B cell (primary cell): ENCODE measurements at regions not wholly inside any gene's neighbourhood (a gene's known extent, or its start where the extent isn't known, plus 50 kb on each side); places are given as distances from the start of the nearest gene placed in this dataset.
"Not testable (repeated sequence)": the region's sequence is repeated elsewhere in the genome, so short reads cannot be mapped to it uniquely, and the experiment has no call there.

Source experiments
- ATAC-seq: fragments of 200-7000 bp; cut with Tn5 transposase; one replicate; pipeline ENCODE4 v1.10.0; 2021; ENCODE audit warnings: low read depth, mild to moderate bottlenecking, moderate number of reproducible peaks, moderate library complexity
- CTCF ChIA-PET: fragments of 350-600 bp; sonication (Branson Sonifier 250); formaldehyde crosslinking; loops from one replicate; lab custom pipeline; 2021; ENCODE audit warnings: antibody characterized with exemption, inconsistent platforms; lab: Charles Lee
- POLR2A ChIA-PET: fragments of 350-600 bp; sonication (Branson Sonifier 250); formaldehyde crosslinking; loops from one replicate; lab custom pipeline; 2021; ENCODE audit warnings: antibody characterized with exemption; lab: Charles Lee
- DNase-seq: peaks from one replicate; pipeline ENCODE4 v3.0.0; 2013
- H2AFZ ChIP-seq: 2 replicates; pipeline ENCODE4 v1.6.1; 2012; ENCODE audit warnings: mild to moderate bottlenecking, low read depth, low read length; ENCODE audit not compliant: insufficient read depth, poor library complexity, severe bottlenecking
- H3K27ac ChIP-seq, 2 donors: 1 replicate in 1 of 2; 2 replicates in 1 of 2; pipeline ENCODE4 v1.5.1; 2012 to 2013; ENCODE audit warnings: low read length in 2 of 2, mild to moderate bottlenecking in 2 of 2, moderate library complexity in 1 of 2
- H3K27me3 ChIP-seq, 4 experiments: fragments of 200-600 bp in 1 of 4; sonication (generic) in 1 of 4; replicated peaks in 1 of 4; 1 replicate in 2 of 4; 2 replicates in 2 of 4; pipeline versions ENCODE4 v1.6.1 to v1.7.0; 2013 to 2016; ENCODE audit warnings: low read length in 3 of 4, mild to moderate bottlenecking in 2 of 4, mixed read lengths in 1 of 4, moderate library complexity in 1 of 4; ENCODE audit not compliant: insufficient read depth in 4 of 4, control insufficient read depth in 3 of 4; ENCODE audit errors: control extremely low read depth in 1 of 4
- H3K36me3 ChIP-seq, 2 experiments: replicated peaks in 1 of 2; 1 replicate in 1 of 2; 2 replicates in 1 of 2; pipeline versions ENCODE4 v1.6.1 to v1.7.1; 2013; ENCODE audit warnings: low read length in 1 of 2; ENCODE audit not compliant: insufficient read depth in 2 of 2, control insufficient read depth in 1 of 2; ENCODE audit errors: control extremely low read depth in 1 of 2, extremely low read depth in 1 of 2
- H3K4me1 ChIP-seq, 2 donors: fragments of 200-600 bp in 1 of 2; sonication (generic) in 1 of 2; 1 replicate in 1 of 2; 2 replicates in 1 of 2; pipeline versions ENCODE4 v1.5.1 to v1.6.1; 2013 to 2017; ENCODE audit warnings: low read length in 2 of 2; ENCODE audit not compliant: control insufficient read depth in 2 of 2, insufficient read depth in 2 of 2
- H3K4me2 ChIP-seq: replicated peaks from 2 replicates; pipeline ENCODE3; 2012; ENCODE audit warnings: mild to moderate bottlenecking, low read depth, low read length; ENCODE audit not compliant: poor library complexity, severe bottlenecking
- H3K4me3 ChIP-seq, 5 experiments: fragments of 200-600 bp in 1 of 5; sonication (generic) in 1 of 5; 1 replicate in 3 of 5; 2 replicates in 2 of 5; pipeline versions ENCODE4 v1.5.1 to v1.7.0; 2011 to 2016; ENCODE audit warnings: low read length in 4 of 5, mild to moderate bottlenecking in 4 of 5, low read depth in 2 of 5, control low read depth in 1 of 5, moderate library complexity in 1 of 5; ENCODE audit not compliant: insufficient read depth in 1 of 5; ENCODE audit errors: control extremely low read depth in 1 of 5, extremely low read depth in 1 of 5
- H3K79me2 ChIP-seq: fragments of 200-600 bp; sonication (generic); one replicate; pipeline ENCODE4 v1.6.0; 2016; ENCODE audit warnings: low read length; ENCODE audit not compliant: control insufficient read depth, insufficient read depth
- H3K9ac ChIP-seq: fragments of 200-600 bp; sonication (generic); 2 replicates; pipeline ENCODE4 v1.6.1; 2017; ENCODE audit warnings: mild to moderate bottlenecking, low read length, moderate library complexity
- H3K9me3 ChIP-seq, 3 donors: one replicate each; pipeline versions ENCODE4 v1.6.1 to v1.7.1; 2013; ENCODE audit warnings: low read length in 2 of 3; ENCODE audit not compliant: control insufficient read depth in 2 of 3, insufficient read depth in 1 of 3; ENCODE audit errors: control extremely low read depth in 1 of 3
- H4K20me1 ChIP-seq: 2 replicates; pipeline ENCODE4 v1.6.0; 2012; ENCODE audit warnings: mild to moderate bottlenecking, low read length; ENCODE audit not compliant: insufficient read depth, control insufficient read depth, poor library complexity, severe bottlenecking
- H3K27ac Mint-ChIP-seq: one replicate; pipeline ENCODE4 v1.8.0; 2021; ENCODE audit warnings: mixed read lengths
- H3K27me3 Mint-ChIP-seq: one replicate; pipeline ENCODE4 v1.8.0; 2021; ENCODE audit warnings: mixed read lengths
- H3K4me1 Mint-ChIP-seq: one replicate; pipeline ENCODE4 v1.8.0; 2021; ENCODE audit warnings: mixed read lengths
- H3K4me3 Mint-ChIP-seq: one replicate; pipeline ENCODE4 v1.8.0; 2021; ENCODE audit warnings: mixed read lengths
- H3K9me3 Mint-ChIP-seq: one replicate; pipeline ENCODE4 v1.8.0; 2022; ENCODE audit warnings: mixed read lengths; ENCODE audit not compliant: insufficient read depth
- CTCF ChIP-seq: fragments of 200-600 bp; IDR thresholded peaks from one replicate; pipeline ENCODE4 v1.8.0; 2022; ENCODE audit warnings: antibody characterized with exemption, mild to moderate bottlenecking
- EZH2 ChIP-seq: IDR thresholded peaks from 2 replicates; pipeline ENCODE4 v1.6.1; 2012; ENCODE audit warnings: borderline replicate concordance, low read depth, mild to moderate bottlenecking, moderate library complexity, low read length; ENCODE audit not compliant: insufficient read depth, poor library complexity, severe bottlenecking
- WGBS: methylation state at CpG from one replicate; pipeline ENCODE4 v1.1.5; 2013; ENCODE audit warnings: missing lambda C conversion rate; ENCODE audit not compliant: insufficient coverage; 5-methylcytosine and 5-hydroxymethylcytosine counted together
- intact Hi-C: fragments of 100-400 bp; cut with micrococcal nuclease; formaldehyde crosslinking; loops from one replicate; pipeline ENCODE4 v1.10.0; 2022

DNA sequence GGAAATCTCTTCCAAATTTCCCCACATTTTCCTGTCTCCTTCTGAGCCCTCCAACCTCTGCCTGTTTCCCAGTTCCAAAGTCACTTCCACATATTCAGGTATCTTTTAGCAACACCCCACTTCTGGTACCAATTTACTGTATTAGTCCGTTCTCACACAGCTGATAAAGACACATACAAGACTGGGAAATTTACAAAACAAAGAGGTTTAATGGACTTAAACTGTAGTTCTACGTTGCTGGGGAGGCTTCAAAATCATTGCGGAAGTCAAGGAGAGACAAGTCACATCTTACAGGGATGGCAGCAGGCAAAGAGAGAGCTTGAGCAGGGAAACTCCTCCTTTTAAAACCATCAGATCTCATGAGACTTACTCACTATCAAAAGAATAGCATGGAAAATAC, 122.0 kb downstream of the ALG1L2 start:
- H3K27me3 ChIP-seq, H3K36me3 ChIP-seq, CTCF ChIA-PET, intact Hi-C loops, H3K27ac Mint-ChIP-seq, H4K20me1 ChIP-seq, H3K9me3 ChIP-seq, POLR2A ChIA-PET, ATAC-seq, H3K9me3 Mint-ChIP-seq, H3K4me2 ChIP-seq, H3K79me2 ChIP-seq, H3K4me3 ChIP-seq, H3K4me1 Mint-ChIP-seq, H2AFZ ChIP-seq, DNase-seq, H3K4me1 ChIP-seq, H3K27me3 Mint-ChIP-seq, H3K9ac ChIP-seq, H3K27ac ChIP-seq, H3K4me3 Mint-ChIP-seq: not testable (repeated sequence)
- no CpG with 5 or more reads among the region's 3 CpGs for WGBS

DNA sequence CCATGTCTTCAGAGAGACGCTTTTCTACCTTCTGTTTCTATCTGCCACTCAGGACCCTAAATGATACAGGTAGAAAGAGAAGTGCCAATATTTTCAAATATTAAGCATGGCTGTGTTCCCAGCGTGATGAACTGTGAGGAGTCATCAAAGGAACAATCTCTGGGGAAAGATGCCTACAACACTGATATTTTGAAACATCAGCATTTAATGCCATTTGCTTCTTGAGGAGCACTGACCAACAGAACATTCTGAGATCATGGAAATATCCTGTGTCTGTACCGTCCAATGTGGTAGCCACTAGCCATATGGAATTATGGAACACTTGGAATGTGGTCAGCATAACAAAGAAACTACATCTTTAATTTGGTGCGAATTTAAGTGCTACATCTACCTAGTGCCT, 117.9 kb upstream of the COL6A5 start:
- H3K9me3 ChIP-seq, result no peaks in the 10 kb centered on the region
- no peak overlapping the region for H3K4me3 ChIP-seq
- Mint-ChIP-seq H3K9me3 (no peaks in the 10 kb centered on the region), H3K27me3 (peaks cover 14% of the 10 kb centered on the region), H3K4me3 (no peak overlapping the region), H3K4me1 (no peaks in the 10 kb centered on the region), H3K27ac (no peak overlapping the region)
- no peak overlapping the region for H3K27ac ChIP-seq
- no peak for DNase-seq
- ChIA-PET POLR2A (no interaction called here), CTCF (no interaction called here)
- H2AFZ ChIP-seq, result no peak overlapping the region
- no peaks in the 10 kb centered on the region for H3K27me3 ChIP-seq
- no peak overlapping the region for H3K9ac ChIP-seq
- WGBS, result 71% methylated on average over 2 of the region's 4 CpGs
- ATAC-seq, result no peak
- H3K4me1 ChIP-seq, result no peaks in the 10 kb centered on the region
- H3K4me2 ChIP-seq, result no peak overlapping the region
- H3K36me3 ChIP-seq, result no peaks in the 10 kb centered on the region
- no peaks in the 10 kb centered on the region for H4K20me1 ChIP-seq
- intact Hi-C loops, result no loop called here
- no peaks in the 10 kb centered on the region for H3K79me2 ChIP-seq
- no peak for TF ChIP-seq CTCF
- no peak for TF ChIP-seq EZH2
